GM18498 (cell line): ENCODE measurements at regions not wholly inside any gene's neighbourhood (a gene's known extent, or its start where the extent isn't known, plus 50 kb on each side); places are given as distances from the start of the nearest gene placed in this dataset.

Experiments
- ATAC-seq: cut with Tn5 transposase; IDR thresholded peaks from one replicate; pipeline ENCODE4 v1.9.1; 2021; ENCODE audit warnings: mild to moderate bottlenecking, moderate library complexity; ENCODE audit not compliant: unreplicated experiment

GRCh38 chr7:47640265-47640664 lies 58.4 kb upstream of the TNS3 start:
- no peak for ATAC-seq

- ATAC-seq, result no peak
Observed at GRCh38 chr7:47639495-47640110, 57.7 kb upstream of the TNS3 start.

- ATAC-seq, result no peak
Observed at GRCh38 chr7:47638679-47639315, 56.9 kb upstream of the TNS3 start.

GRCh38 chr7:47636433-47637175 lies 54.7 kb upstream of the TNS3 start:
- no peak for ATAC-seq

GRCh38 chr7:47636081-47636432 lies 54.1 kb upstream of the TNS3 start:
- ATAC-seq, result no peak

- no peak for ATAC-seq
Observed at GRCh38 chr7:47635091-47636080, 53.5 kb upstream of the TNS3 start.

GRCh38 chr7:47634273-47634672 lies 52.4 kb upstream of the TNS3 start:
- ATAC-seq, result no peak

GRCh38 chr7:47633134-47633533 lies 51.2 kb upstream of the TNS3 start:
- no peak for ATAC-seq
